ENCODE measurements at regions not wholly inside any gene's neighbourhood (a gene's known extent, or its start where the extent isn't known, plus 50 kb on each side); places are given as distances from the start of the nearest gene placed in this dataset.
"Not testable (repeated sequence)": the region's sequence is repeated elsewhere in the genome, so short reads cannot be mapped to it uniquely, and the experiment has no call there.

- DNase-seq, result not testable (repeated sequence)
Observed at GRCh38 chr12:124070394-124071074, 97.5 kb downstream of the ZNF664 start.

GRCh38 chr12:124071075-124071443, 98.0 kb downstream of the ZNF664 start:
- no peak for DNase-seq

- DNase-seq, result no peak
Observed at GRCh38 chr12:124073356-124074035, 100.5 kb downstream of the ZNF664 start.

GRCh38 chr12:124075841-124076240, 102.8 kb downstream of the ZNF664 start:
- no peak for DNase-seq

GRCh38 chr12:124077701-124078100, 104.7 kb downstream of the ZNF664 start:
- no peak for DNase-seq

GRCh38 chr12:124078800-124079199, 105.8 kb downstream of the ZNF664 start:
- no peak for DNase-seq

GRCh38 chr12:124080649-124081048, 107.6 kb downstream of the ZNF664 start:
- DNase-seq, result no peak

- DNase-seq, result no peak
Observed at GRCh38 chr12:124082012-124082411, 109.0 kb downstream of the ZNF664 start.

- no peak for DNase-seq
Observed at GRCh38 chr12:124082687-124083086, 109.7 kb downstream of the ZNF664 start.

- DNase-seq, result no peak
Observed at GRCh38 chr12:124083708-124084107, 110.7 kb downstream of the ZNF664 start.

- no peak for DNase-seq
Observed at GRCh38 chr12:124085419-124086296, 112.6 kb downstream of the ZNF664 start.

GRCh38 chr12:124086299-124086898, 113.4 kb downstream of the ZNF664 start:
- no peak for DNase-seq

- no peak for DNase-seq
Observed at GRCh38 chr12:124087266-124088051, 114.4 kb downstream of the ZNF664 start.

GRCh38 chr12:124088217-124088907, 115.3 kb downstream of the ZNF664 start:
- DNase-seq, result no peak

- DNase-seq, result not testable (repeated sequence)
Observed at GRCh38 chr12:124089181-124089914, 116.3 kb downstream of the ZNF664 start.

- no peak for DNase-seq
Observed at GRCh38 chr12:124091835-124092234, 118.8 kb downstream of the ZNF664 start.

- DNase-seq, result not testable (repeated sequence)
Observed at GRCh38 chr12:124092532-124092931, 119.5 kb downstream of the ZNF664 start.

GRCh38 chr12:124093297-124093696, 120.3 kb downstream of the ZNF664 start:
- no peak for DNase-seq

- no peak for DNase-seq
Observed at GRCh38 chr12:124094188-124094587, 121.2 kb downstream of the ZNF664 start.

GRCh38 chr12:124094733-124095132, 121.7 kb downstream of the ZNF664 start:
- peak; percentile 30 for DNase-seq

- DNase-seq, result no peak
Observed at GRCh38 chr12:124096109-124096508, 123.1 kb downstream of the ZNF664 start.
